Muscle layer of colon (tissue), 2 donors: ENCODE measurements at regions not wholly inside any gene's neighbourhood (a gene's known extent, or its start where the extent isn't known, plus 50 kb on each side); places are given as distances from the start of the nearest gene placed in this dataset.

Source experiments
- H3K27ac ChIP-seq: one replicate; pipeline ENCODE4 v1.7.0; 2013; ENCODE audit warnings: low read depth, mild to moderate bottlenecking, low read length, moderate library complexity
- H3K27me3 ChIP-seq, 2 donors: one replicate each; pipeline ENCODE4 v1.7.0; 2013; ENCODE audit warnings: low read length in 2 of 2, mild to moderate bottlenecking in 2 of 2; ENCODE audit not compliant: insufficient read depth in 2 of 2, control insufficient read depth in 1 of 2
- H3K36me3 ChIP-seq: one replicate; pipeline ENCODE4 v1.7.0; 2013; ENCODE audit warnings: mild to moderate bottlenecking, low read length; ENCODE audit not compliant: insufficient read depth
- H3K4me1 ChIP-seq: one replicate; pipeline ENCODE4 v1.7.0; 2013; ENCODE audit warnings: mild to moderate bottlenecking, low read length; ENCODE audit not compliant: insufficient read depth
- H3K4me3 ChIP-seq, 2 donors: one replicate each; pipeline ENCODE4 v1.7.0; 2013; ENCODE audit warnings: low read length in 2 of 2, low read depth in 1 of 2, mild to moderate bottlenecking in 1 of 2, moderate library complexity in 1 of 2
- H3K9ac ChIP-seq: one replicate; pipeline ENCODE4 v1.7.0; 2013; ENCODE audit warnings: low read length
- H3K9me3 ChIP-seq: one replicate; pipeline ENCODE4 v1.7.0; 2013; ENCODE audit warnings: mild to moderate bottlenecking, low read length
- donor health status: abdominal sarcoma.
- donor health status: Adenocarcinoma of cecum.

- H3K4me3 ChIP-seq = no peak overlapping the region
These were observed 1112.6 kb downstream of the SLC6A15 start for GRCh38 chr12:83800022-83800421.

GRCh38 chr12:83796531-83796930 is 1109.8 kb downstream of the TMTC2 start:
- no peaks in the 10 kb centered on the region for H3K4me1 ChIP-seq
- H3K9ac ChIP-seq = no peak overlapping the region
- H3K27ac ChIP-seq = no peak overlapping the region
- no peak overlapping the region for H3K4me3 ChIP-seq
- H3K9me3 ChIP-seq = no peaks in the 10 kb centered on the region
- H3K27me3 ChIP-seq = no peaks in the 10 kb centered on the region
- no peaks in the 10 kb centered on the region for H3K36me3 ChIP-seq

More at GRCh38 chr12:83800022-83800421, 1112.6 kb downstream of the SLC6A15 start:
- Histone ChIP-seq H3K27me3 (no peaks in the 10 kb centered on the region), H3K9ac (no peak overlapping the region), H3K36me3 (no peaks in the 10 kb centered on the region), H3K4me1 (no peaks in the 10 kb centered on the region), H3K9me3 (no peaks in the 10 kb centered on the region), H3K27ac (no peak overlapping the region)

- H3K4me3 ChIP-seq = no peak overlapping the region
- no peak overlapping the region for H3K27ac ChIP-seq
These were observed 1106.9 kb downstream of the TMTC2 start for GRCh38 chr12:83793616-83794015.

GRCh38 chr12:83784298-83784890 is 1097.7 kb downstream of the TMTC2 start:
- Histone ChIP-seq H3K9me3 (no peaks in the 10 kb centered on the region), H3K27me3 (no peaks in the 10 kb centered on the region), H3K9ac (no peak overlapping the region), H3K27ac (no peak overlapping the region), H3K4me1 (no peaks in the 10 kb centered on the region), H3K4me3 (no peak overlapping the region), H3K36me3 (no peaks in the 10 kb centered on the region)

More at GRCh38 chr12:83793616-83794015, 1106.9 kb downstream of the TMTC2 start:
- Histone ChIP-seq H3K9ac (no peak overlapping the region), H3K4me1 (no peaks in the 10 kb centered on the region), H3K9me3 (no peaks in the 10 kb centered on the region), H3K27me3 (no peaks in the 10 kb centered on the region), H3K36me3 (no peaks in the 10 kb centered on the region)

GRCh38 chr12:83779526-83779925 is 1092.8 kb downstream of the TMTC2 start:
- Histone ChIP-seq H3K9ac (no peak overlapping the region), H3K36me3 (no peaks in the 10 kb centered on the region), H3K4me3 (no peak overlapping the region)

GRCh38 chr12:83769151-83769550 is 1082.4 kb downstream of the TMTC2 start:
- Histone ChIP-seq H3K36me3 (no peaks in the 10 kb centered on the region), H3K4me3 (no peak overlapping the region), H3K4me1 (no peaks in the 10 kb centered on the region), H3K9ac (no peak overlapping the region), H3K27ac (no peak overlapping the region), H3K27me3 (no peaks in the 10 kb centered on the region), H3K9me3 (no peaks in the 10 kb centered on the region)

More at GRCh38 chr12:83779526-83779925, 1092.8 kb downstream of the TMTC2 start:
- Histone ChIP-seq H3K9me3 (no peaks in the 10 kb centered on the region), H3K27ac (no peak overlapping the region), H3K27me3 (no peaks in the 10 kb centered on the region), H3K4me1 (no peaks in the 10 kb centered on the region)

- Histone ChIP-seq H3K27me3 (no peaks in the 10 kb centered on the region), H3K9me3 (no peaks in the 10 kb centered on the region), H3K4me1 (no peaks in the 10 kb centered on the region), H3K4me3 (no peak overlapping the region), H3K9ac (no peak overlapping the region), H3K27ac (no peak overlapping the region), H3K36me3 (no peaks in the 10 kb centered on the region)
These were observed 1081.0 kb downstream of the TMTC2 start for GRCh38 chr12:83767723-83768122.

- Histone ChIP-seq H3K4me1 (no peaks in the 10 kb centered on the region), H3K9me3 (no peaks in the 10 kb centered on the region), H3K9ac (no peak overlapping the region), H3K27me3 (no peaks in the 10 kb centered on the region), H3K27ac (no peak overlapping the region), H3K36me3 (no peaks in the 10 kb centered on the region), H3K4me3 (no peak overlapping the region)
These were observed 1076.7 kb downstream of the TMTC2 start for GRCh38 chr12:83763425-83763824.

GRCh38 chr12:83759906-83760305 is 1073.2 kb downstream of the TMTC2 start:
- no peaks in the 10 kb centered on the region for H3K4me1 ChIP-seq
- no peaks in the 10 kb centered on the region for H3K27me3 ChIP-seq
- no peak overlapping the region for H3K4me3 ChIP-seq
- H3K9ac ChIP-seq = no peak overlapping the region
- H3K27ac ChIP-seq = no peak overlapping the region
- no peaks in the 10 kb centered on the region for H3K36me3 ChIP-seq
- no peaks in the 10 kb centered on the region for H3K9me3 ChIP-seq

- Histone ChIP-seq H3K36me3 (no peaks in the 10 kb centered on the region), H3K27me3 (no peaks in the 10 kb centered on the region), H3K9me3 (no peaks in the 10 kb centered on the region), H3K4me1 (no peaks in the 10 kb centered on the region), H3K4me3 (no peak overlapping the region), H3K9ac (no peak overlapping the region), H3K27ac (no peak overlapping the region)
These were observed 1072.4 kb downstream of the TMTC2 start for GRCh38 chr12:83758888-83759631.

- Histone ChIP-seq H3K36me3 (no peaks in the 10 kb centered on the region), H3K27ac (no peak overlapping the region), H3K4me3 (no peak overlapping the region), H3K9me3 (no peaks in the 10 kb centered on the region), H3K9ac (no peak overlapping the region), H3K27me3 (no peaks in the 10 kb centered on the region), H3K4me1 (no peaks in the 10 kb centered on the region)
These were observed 1067.2 kb downstream of the TMTC2 start for GRCh38 chr12:83753904-83754303.

- no peaks in the 10 kb centered on the region for H3K4me1 ChIP-seq
- H3K27ac ChIP-seq = no peak overlapping the region
- no peak overlapping the region for H3K4me3 ChIP-seq
- no peak overlapping the region for H3K9ac ChIP-seq
- no peaks in the 10 kb centered on the region for H3K36me3 ChIP-seq
- H3K9me3 ChIP-seq = no peaks in the 10 kb centered on the region
- H3K27me3 ChIP-seq = no peaks in the 10 kb centered on the region
These were observed 1066.5 kb downstream of the TMTC2 start for GRCh38 chr12:83753205-83753604.
